Endothelial cell of umbilical vein (primary cell): ENCODE measurements at regions not wholly inside any gene's neighbourhood (a gene's known extent, or its start where the extent isn't known, plus 50 kb on each side); places are given as distances from the start of the nearest gene placed in this dataset.
A peak's percentile ranks its signal among the peaks of the same experiment; 100 is the strongest.

Source experiments
- BruUV-seq: library from RNA; stranded (reverse); fragments of 400-500 nt; replicated peaks from 2 replicates; lab custom pipeline; 2021; lab: Mats Ljungman, UMichigan
- CTCF ChIA-PET: fragments of 300-600, 350-600 bp; sonication (Branson Sonifier 250); formaldehyde crosslinking; loops from one replicate; lab custom pipeline; 2021; ENCODE audit warnings: antibody characterized with exemption, inconsistent platforms; lab: Charles Lee
- POLR2A ChIA-PET: fragments of 300-600, 350-600 bp; sonication (Branson Sonifier 250); formaldehyde crosslinking; loops from one replicate; lab custom pipeline; 2021; ENCODE audit warnings: antibody characterized with exemption, inconsistent platforms; lab: Charles Lee
- DNase-seq: peaks from one replicate; pipeline ENCODE4 v3.0.0-alpha.2; 2011; ENCODE audit warnings: low read depth, low spot score
- FAIRE-seq: peaks from 2 replicates; lab custom pipeline; 2011; peaks lifted over from hg19 to GRCh38; lab: Jason Lieb, UNC
- H2AFZ ChIP-seq: 2 replicates; pipeline ENCODE4 v1.6.0; 2012; ENCODE audit warnings: low read depth, low read length, control low read depth, inconsistent platforms
- H3K27ac ChIP-seq: 2 replicates; pipeline ENCODE4 v1.5.1; 2011; ENCODE audit warnings: low read depth, mild to moderate bottlenecking, control low read depth, low read length, moderate library complexity; ENCODE audit not compliant: insufficient read depth
- H3K27me3 ChIP-seq, 2 experiments: 2 replicates each; pipeline versions ENCODE4 v1.6.0 to v1.6.1; 2011; ENCODE audit warnings: low read length in 2 of 2, mixed read lengths in 1 of 2; ENCODE audit not compliant: control insufficient read depth in 2 of 2, insufficient read depth in 2 of 2
- H3K36me3 ChIP-seq, 2 experiments: 2 replicates in 1 of 2; 3 replicates in 1 of 2; pipeline ENCODE4 v1.5.1; 2011; ENCODE audit warnings: low read length in 2 of 2, mild to moderate bottlenecking in 1 of 2, moderate library complexity in 1 of 2; ENCODE audit not compliant: control insufficient read depth in 2 of 2, insufficient read depth in 2 of 2; ENCODE audit errors: extremely low read depth in 1 of 2
- H3K4me1 ChIP-seq: 3 replicates; pipeline ENCODE4 v1.5.1; 2011; ENCODE audit warnings: mild to moderate bottlenecking, low read length; ENCODE audit not compliant: control insufficient read depth, insufficient read depth; ENCODE audit errors: extremely low read depth
- H3K4me2 ChIP-seq: 2 replicates; pipeline ENCODE4 v1.6.1; 2011; ENCODE audit warnings: low read length, control low read depth, mixed read lengths; ENCODE audit not compliant: insufficient read depth
- H3K4me3 ChIP-seq, 3 experiments: fragments of 200-600 bp in 1 of 3; sonication (generic), shearing (Covaris generic) in 1 of 3; replicated peaks in 1 of 3; 2 replicates each; pipeline ENCODE4 v1.5.1; 2011 to 2016; ENCODE audit warnings: control low read depth in 3 of 3, low read length in 3 of 3, mild to moderate bottlenecking in 2 of 3, inconsistent platforms in 1 of 3, low read depth in 1 of 3, moderate library complexity in 1 of 3; ENCODE audit not compliant: insufficient read depth in 1 of 3
- H3K79me2 ChIP-seq: 2 replicates; pipeline ENCODE4 v1.6.0; 2012; ENCODE audit warnings: low read length, inconsistent platforms; ENCODE audit not compliant: control insufficient read depth, insufficient read depth
- H3K9ac ChIP-seq: replicated peaks from 2 replicates; pipeline ENCODE3; 2011; ENCODE audit warnings: low read length, control low read depth; ENCODE audit not compliant: insufficient read depth; ENCODE audit errors: extremely low read depth
- H3K9me1 ChIP-seq: replicated peaks from 3 replicates; pipeline ENCODE4 v1.6.0; 2011; ENCODE audit warnings: mild to moderate bottlenecking, low read length; ENCODE audit not compliant: control insufficient read depth, insufficient read depth; ENCODE audit errors: extremely low read depth
- H3K9me3 ChIP-seq: replicated peaks from 2 replicates; pipeline ENCODE4 v1.5.1; 2012; ENCODE audit warnings: low read length, inconsistent platforms; ENCODE audit not compliant: control insufficient read depth, insufficient read depth
- H4K20me1 ChIP-seq: replicated peaks from 2 replicates; pipeline ENCODE3; 2011; ENCODE audit warnings: mild to moderate bottlenecking, low read length; ENCODE audit not compliant: control insufficient read depth, insufficient read depth; ENCODE audit errors: extremely low read depth
- CTCF ChIP-seq, 2 donors: IDR thresholded peaks; 1 replicate in 1 of 2; 2 replicates in 1 of 2; pipeline ENCODE4 v1.5.1; 2011; ENCODE audit warnings: low read length in 2 of 2, mild to moderate bottlenecking in 2 of 2, moderate library complexity in 2 of 2, control low read depth in 1 of 2, inconsistent platforms in 1 of 2, low read depth in 1 of 2; ENCODE audit not compliant: insufficient read depth in 1 of 2; ENCODE audit errors: extremely low read depth in 1 of 2
- EZH2 ChIP-seq: IDR thresholded peaks from 2 replicates; pipeline ENCODE4 v1.6.1; 2012; ENCODE audit warnings: borderline replicate concordance, low read depth, mild to moderate bottlenecking, moderate library complexity, low read length, inconsistent platforms; ENCODE audit not compliant: severe bottlenecking
- FOS ChIP-seq: IDR thresholded peaks from 2 replicates; pipeline ENCODE4 v1.6.1; 2011; ENCODE audit warnings: mild to moderate bottlenecking, low read length, moderate library complexity, borderline replicate concordance; ENCODE audit not compliant: insufficient read depth
- GATA2 ChIP-seq: IDR thresholded peaks from 2 replicates; pipeline ENCODE4 v1.7.0; 2011; ENCODE audit warnings: low read depth, mild to moderate bottlenecking, moderate library complexity, mixed read lengths, low read length; ENCODE audit not compliant: insufficient read length, insufficient read depth
- JUN ChIP-seq: IDR thresholded peaks from 2 replicates; pipeline ENCODE4 v1.6.1; 2011; ENCODE audit warnings: borderline replicate concordance, low read depth; ENCODE audit not compliant: insufficient read length, insufficient read depth
- MAX ChIP-seq: IDR thresholded peaks from 2 replicates; pipeline ENCODE4 v1.6.1; 2011; ENCODE audit not compliant: insufficient read depth, insufficient read length
- MYC ChIP-seq: IDR thresholded peaks from one replicate; pipeline ENCODE4 v1.6.1; 2011; ENCODE audit warnings: mild to moderate bottlenecking, low read depth, low read length
- POLR2A ChIP-seq: IDR thresholded peaks from 2 replicates; pipeline ENCODE4 v1.6.1; 2012; ENCODE audit warnings: low read depth, mild to moderate bottlenecking, control low read depth, low read length
- POLR2AphosphoS5 ChIP-seq: IDR thresholded peaks from 2 replicates; pipeline ENCODE4 v1.6.1; 2012; ENCODE audit warnings: low read depth, mild to moderate bottlenecking, control low read depth, low read length, moderate library complexity; ENCODE audit not compliant: insufficient read depth
- dilution Hi-C: fragments of 300-500 bp; cut with MboI; formaldehyde crosslinking; loops from one replicate; pipeline ENCODE4 v1.15.0; 2019; ENCODE audit warnings: low sequenced_read_pairs; ENCODE audit not compliant: extremely low pct_ligation_motif_present
- intact Hi-C: fragments of 100-400 bp; cut with micrococcal nuclease; formaldehyde crosslinking; loops from one replicate; pipeline ENCODE4 v1.10.0; 2022

- no peaks in the 10 kb centered on the region for H3K27me3 ChIP-seq
- no peak overlapping the region for H3K4me3 ChIP-seq
- H3K36me3 ChIP-seq = no peaks in the 10 kb centered on the region
- H4K20me1 ChIP-seq = no peaks in the 10 kb centered on the region
- no peak overlapping the region for H3K27ac ChIP-seq
- H3K4me2 ChIP-seq = no peak overlapping the region
- intact Hi-C loops = no loop called here
- peaks cover 11% of the 10 kb centered on the region for H3K4me1 ChIP-seq
- H3K79me2 ChIP-seq = no peaks in the 10 kb centered on the region
- POLR2A ChIA-PET = no interaction called here
- CTCF ChIA-PET = interaction anchor here (0.7 to 1.5 kb wide), 3 partner anchors 170 to 254 kb away, joined by 3 to 5 read pairs (median 3); no protein-coding TSS in a partner anchor
- BruUV-seq = no TSS peak
- H3K9me3 ChIP-seq = no peaks in the 10 kb centered on the region
- DNase-seq = no peak
- no peak for TF ChIP-seq CTCF (IDR thresholded peaks at IDR 0.05; ENCODE audit: extremely low read depth in 1 of 2, insufficient read depth in 1 of 2, low read depth in 1 of 2, low read length in 2 of 2)
- TF ChIP-seq MAX = no peak
- no peak for TF ChIP-seq JUN
- TF ChIP-seq EZH2 = no peak
- no peak for TF ChIP-seq POLR2AphosphoS5
- dilution Hi-C loops = no loop called here
- no peaks in the 10 kb centered on the region for H3K9me1 ChIP-seq
- peak; percentile 15 for FAIRE-seq
- no peak overlapping the region for H2AFZ ChIP-seq
- no peak overlapping the region for H3K9ac ChIP-seq
These were observed 251.0 kb downstream of the FAM43A start for GRCh38 chr3:194936659-194937058.

- H3K9me3 ChIP-seq = no peaks in the 10 kb centered on the region
- H3K27ac ChIP-seq = no peak overlapping the region
- no peak overlapping the region for H2AFZ ChIP-seq
- H3K9ac ChIP-seq = no peak overlapping the region
- DNase-seq (no peak), FAIRE-seq (no peak)
- CTCF ChIA-PET = interaction anchor here (0.7 kb wide), 1 partner anchor 186 kb away, joined by 3 read pairs; no protein-coding TSS in a partner anchor
- H3K79me2 ChIP-seq = no peaks in the 10 kb centered on the region
- no peaks in the 10 kb centered on the region for H3K36me3 ChIP-seq
- H3K4me3 ChIP-seq = no peak overlapping the region
- TF ChIP-seq FOS (no peak), EZH2 (no peak), MAX (no peak), JUN (no peak), CTCF (IDR thresholded peaks at IDR 0.05; ENCODE audit: extremely low read depth in 1 of 2, insufficient read depth in 1 of 2, low read depth in 1 of 2, low read length in 2 of 2) (no peak), POLR2AphosphoS5 (no peak), POLR2A (no peak), MYC (no peak), GATA2 (no peak)
- intact Hi-C loops (no loop called here), dilution Hi-C loops (no loop called here)
- H3K4me2 ChIP-seq = no peak overlapping the region
- POLR2A ChIA-PET = no interaction called here
- peaks cover 6% of the 10 kb centered on the region for H3K4me1 ChIP-seq
- H3K27me3 ChIP-seq = no peaks in the 10 kb centered on the region
- no TSS peak for BruUV-seq
- no peaks in the 10 kb centered on the region for H3K9me1 ChIP-seq
- H4K20me1 ChIP-seq = no peaks in the 10 kb centered on the region
These were observed 251.5 kb downstream of the FAM43A start for GRCh38 chr3:194937144-194937543.
